ENCODE measurements at regions not wholly inside any gene's neighbourhood (a gene's known extent, or its start where the extent isn't known, plus 50 kb on each side); places are given as distances from the start of the nearest gene placed in this dataset.

- H3K36me3 ChIP-seq (ENCODE audit: control insufficient read depth, insufficient read depth, low read length), result no peaks in the 10 kb centered on the region
These were observed 115.3 kb upstream of the CXCR4 start for GRCh38 chr2:136233298-136233697.

More at GRCh38 chr2:136233298-136233697, 115.3 kb upstream of the CXCR4 start:
- H3K9me1 ChIP-seq (ENCODE audit: control insufficient read depth, insufficient read depth, low read length), result no peaks in the 10 kb centered on the region
- ATAC-seq (no peak), FAIRE-seq (no peak), DNase-seq (ENCODE audit: extremely low read depth in 1 of 4, low spot score in 3 of 4) (no peak)
- no peaks in the 10 kb centered on the region for H4K20me1 ChIP-seq (replicated peaks; ENCODE audit: control insufficient read depth, insufficient read depth, low read length)
- H3K79me2 ChIP-seq (ENCODE audit: control insufficient read depth, insufficient read depth, low read length), result no peaks in the 10 kb centered on the region
- intact Hi-C loops (cut with micrococcal nuclease), result no loop called here
- no peak overlapping the region for H3K4me2 ChIP-seq (ENCODE audit: insufficient read depth, low read length)
- H3K9ac ChIP-seq (ENCODE audit: insufficient read depth in 1 of 2, low read depth in 2 of 2, low read length in 2 of 2), result no peak overlapping the region
- H3K9me3 ChIP-seq (replicated peaks; ENCODE audit: control insufficient read depth, insufficient read depth, low read depth, low read length), result no peaks in the 10 kb centered on the region
- CTCF ChIA-PET (ENCODE audit: low intra/inter-chr PET ratio), result no interaction called here
- BruUV-seq (replicated peaks), result no TSS peak
- no peak overlapping the region for H3K27ac ChIP-seq (ENCODE audit: extremely low read depth, low read depth, low read length)
- H2AFZ ChIP-seq (ENCODE audit: low read depth, low read length), result no peak overlapping the region
- no peak overlapping the region for H3K4me3 ChIP-seq
- TF ChIP-seq ZFP1 (CRISPR knock-in tag; IDR thresholded peaks at IDR 0.05), result no peak
- no peak for TF ChIP-seq FOXJ2 (tag; IDR thresholded peaks at IDR 0.05)
- TF ChIP-seq FOXJ3 (CRISPR knock-in tag; IDR thresholded peaks at IDR 0.05), result no peak
- TF ChIP-seq CEBPB (tag; IDR thresholded peaks at IDR 0.05), result no peak
- TF ChIP-seq USF2 (CRISPR knock-in tag; IDR thresholded peaks at IDR 0.05), result no peak
- TF ChIP-seq RBM25 (IDR thresholded peaks at IDR 0.05; ENCODE audit: low read depth, low read length, severe bottlenecking), result no peak
- no peak for TF ChIP-seq MXI1 (IDR thresholded peaks at IDR 0.05; ENCODE audit: low read depth, low read length)
- TF ChIP-seq ZKSCAN1 (IDR thresholded peaks at IDR 0.05; ENCODE audit: low read depth, low read length), result no peak
- TF ChIP-seq, protein P1, sequence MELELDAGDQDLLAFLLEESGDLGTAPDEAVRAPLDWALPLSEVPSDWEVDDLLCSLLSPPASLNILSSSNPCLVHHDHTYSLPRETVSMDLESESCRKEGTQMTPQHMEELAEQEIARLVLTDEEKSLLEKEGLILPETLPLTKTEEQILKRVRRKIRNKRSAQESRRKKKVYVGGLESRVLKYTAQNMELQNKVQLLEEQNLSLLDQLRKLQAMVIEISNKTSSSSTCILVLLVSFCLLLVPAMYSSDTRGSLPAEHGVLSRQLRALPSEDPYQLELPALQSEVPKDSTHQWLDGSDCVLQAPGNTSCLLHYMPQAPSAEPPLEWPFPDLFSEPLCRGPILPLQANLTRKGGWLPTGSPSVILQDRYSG (tag; conservative IDR thresholded peaks at IDR 0.05; ENCODE audit: low read depth), result no peak
- no peak for TF ChIP-seq ZBTB9 (CRISPR knock-in tag; IDR thresholded peaks at IDR 0.05)
- no peak for TF ChIP-seq STAT5A (IDR thresholded peaks at IDR 0.05; ENCODE audit: borderline replicate concordance, low read length)
- peaks cover 0 to 14% of the 10 kb centered on the region in 2 experiments; a peak in 2 of 5 replicates for H3K27me3 ChIP-seq (ENCODE audit: control insufficient read depth in 2 of 2, insufficient read depth in 2 of 2, low read length in 2 of 2)
- POLR2A ChIA-PET, result no interaction called here
- in situ Hi-C loops (cut with MboI), result no loop called here
- no peaks in the 10 kb centered on the region for H3K4me1 ChIP-seq (replicated peaks in 1 of 2; ENCODE audit: control insufficient read depth in 2 of 2, insufficient read depth in 2 of 2, low read length in 2 of 2)
